ENCODE measurements at regions not wholly inside any gene's neighbourhood (a gene's known extent, or its start where the extent isn't known, plus 50 kb on each side); places are given as distances from the start of the nearest gene placed in this dataset.
"Not testable (repeated sequence)": the region's sequence is repeated elsewhere in the genome, so short reads cannot be mapped to it uniquely, and the experiment has no call there.

- DNase-seq, result no peak
Observed at GRCh38 chr6:6872459-6873344, 235.1 kb upstream of the RREB1 start.

- DNase-seq, result no peak
Observed at GRCh38 chr6:6873778-6874177, 234.0 kb upstream of the RREB1 start.

DNA sequence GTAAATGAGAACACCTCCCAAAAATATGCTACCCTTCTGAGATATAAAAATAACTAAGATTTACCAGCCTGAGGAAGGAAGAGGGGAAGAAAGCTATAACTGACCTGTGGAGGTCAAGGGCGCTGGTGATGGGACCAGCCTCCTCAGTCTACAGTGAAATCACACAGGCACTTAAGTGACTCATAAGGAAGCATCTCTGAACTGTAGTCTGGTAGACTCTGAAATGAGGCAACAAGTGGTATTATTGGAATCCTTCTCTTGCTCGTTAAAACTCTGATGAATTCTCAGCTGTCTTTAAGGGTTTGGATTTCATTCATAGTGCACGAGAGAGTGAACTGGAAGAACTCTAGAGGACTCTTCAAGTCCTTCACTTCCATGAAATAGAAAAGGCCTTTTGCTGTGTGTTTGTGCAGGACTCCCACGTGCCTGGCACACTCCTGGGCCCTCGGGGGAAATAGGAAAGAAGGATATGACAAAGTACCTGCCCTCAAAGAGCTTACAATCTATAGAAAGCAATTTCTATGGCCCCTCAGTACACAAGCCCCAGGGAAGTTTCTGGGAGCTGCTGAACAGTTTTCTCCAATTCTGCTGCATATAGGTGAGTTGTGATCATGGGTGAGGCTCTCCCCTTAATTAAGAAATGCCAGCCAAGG lies 231.8 kb upstream of the RREB1 start:
- peak; percentile 88 for DNase-seq

DNA sequence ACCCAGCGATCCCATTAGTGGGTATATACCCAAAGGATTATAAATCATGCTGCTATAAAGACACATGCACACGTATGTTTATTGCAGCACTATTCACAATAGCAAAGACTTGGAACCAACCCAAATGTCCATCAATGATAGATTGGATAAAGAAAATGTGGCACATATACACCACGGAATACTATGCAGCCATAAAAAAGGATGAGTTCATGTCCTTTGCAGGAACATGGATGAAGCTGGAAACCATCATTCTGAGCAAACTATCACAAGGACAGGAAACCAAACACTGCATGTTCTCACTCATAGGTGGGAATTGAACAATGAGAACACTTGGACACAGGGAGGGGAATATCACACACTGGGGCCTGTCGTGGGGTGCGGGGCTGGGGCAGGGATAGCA lies 230.0 kb upstream of the RREB1 start:
- not testable (repeated sequence) for DNase-seq

GRCh38 chr6:6878887-6879585 lies 228.7 kb upstream of the RREB1 start:
- DNase-seq, result peak; percentile 21

DNA sequence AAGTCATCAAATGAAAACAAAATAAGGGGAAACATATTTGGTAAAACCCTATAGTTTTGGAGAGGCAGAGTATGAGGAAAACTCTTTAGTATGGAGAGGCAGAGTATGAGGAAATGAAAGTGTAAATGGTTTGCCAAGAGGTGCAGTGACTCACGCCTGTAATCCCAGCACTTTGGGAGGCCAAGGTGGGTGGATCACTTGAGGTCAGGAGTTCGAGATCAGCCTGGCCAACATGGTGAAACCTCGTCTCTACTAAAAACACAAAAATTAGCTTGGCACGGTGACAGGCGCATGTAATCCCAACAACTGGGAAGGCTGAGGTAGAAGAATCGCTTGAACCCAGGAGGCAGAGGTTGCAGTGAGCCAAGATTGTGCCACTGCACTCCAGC lies 228.2 kb upstream of the RREB1 start:
- DNase-seq, result peak; percentile 24

DNA sequence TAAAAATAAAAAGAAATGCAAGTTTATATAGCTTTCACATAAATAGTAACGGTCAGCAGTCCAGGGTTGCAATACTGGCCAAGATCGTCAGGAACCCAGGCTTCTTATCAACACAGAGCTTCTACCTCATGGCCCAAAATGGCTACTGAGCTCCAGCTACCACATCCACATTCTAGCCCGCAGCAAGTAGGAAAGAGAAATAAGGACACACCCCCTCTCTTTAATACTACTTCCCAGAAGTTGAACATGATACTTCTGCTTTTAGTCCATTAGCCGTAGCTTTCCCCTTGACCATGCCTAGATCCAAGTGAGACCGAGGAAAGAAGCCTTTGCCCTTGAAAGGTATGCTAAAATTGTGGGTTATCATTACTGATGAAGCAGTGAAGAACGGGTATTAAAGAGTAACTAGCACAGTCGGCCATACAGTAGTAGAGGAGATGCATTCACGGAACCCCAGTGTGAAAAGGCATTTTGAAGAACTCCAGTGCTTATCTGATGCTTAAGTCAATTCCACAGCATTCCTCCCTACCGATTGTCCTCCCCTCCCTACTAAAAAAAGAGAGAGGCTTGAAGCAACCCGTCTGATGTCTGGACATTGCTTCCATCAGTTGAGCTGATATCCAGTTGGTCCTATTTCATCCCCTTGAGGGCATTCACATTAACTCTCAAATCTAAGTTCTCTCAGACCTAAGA lies 226.9 kb upstream of the RREB1 start:
- DNase-seq, result no peak

GRCh38 chr6:6881438-6882225 lies 226.1 kb upstream of the RREB1 start:
- no peak for DNase-seq

GRCh38 chr6:6882592-6882991 lies 225.2 kb upstream of the RREB1 start:
- DNase-seq, result no peak

DNA sequence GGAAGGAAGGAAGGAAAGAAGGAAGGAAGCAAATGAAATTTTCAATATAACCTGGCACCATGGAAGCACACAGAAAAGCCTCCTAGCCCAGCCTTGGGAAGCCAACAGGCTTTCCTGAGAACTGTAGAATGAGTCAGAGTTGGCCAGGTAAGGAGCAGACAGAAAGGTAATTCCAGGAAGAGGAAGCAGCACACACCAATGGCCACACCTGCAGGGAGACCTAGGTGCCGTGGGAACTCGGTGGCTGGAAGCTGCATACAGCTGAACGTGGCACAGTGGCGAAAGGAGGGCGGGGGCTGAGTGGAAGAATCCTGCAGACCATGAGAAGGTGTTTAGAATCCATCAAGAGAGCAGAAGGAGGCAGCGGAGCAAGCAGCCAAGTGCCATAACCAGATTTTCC lies 224.8 kb upstream of the RREB1 start:
- no peak for DNase-seq

- DNase-seq, result peak; percentile 17
Observed at GRCh38 chr6:6884193-6884627, 223.6 kb upstream of the RREB1 start.

DNA sequence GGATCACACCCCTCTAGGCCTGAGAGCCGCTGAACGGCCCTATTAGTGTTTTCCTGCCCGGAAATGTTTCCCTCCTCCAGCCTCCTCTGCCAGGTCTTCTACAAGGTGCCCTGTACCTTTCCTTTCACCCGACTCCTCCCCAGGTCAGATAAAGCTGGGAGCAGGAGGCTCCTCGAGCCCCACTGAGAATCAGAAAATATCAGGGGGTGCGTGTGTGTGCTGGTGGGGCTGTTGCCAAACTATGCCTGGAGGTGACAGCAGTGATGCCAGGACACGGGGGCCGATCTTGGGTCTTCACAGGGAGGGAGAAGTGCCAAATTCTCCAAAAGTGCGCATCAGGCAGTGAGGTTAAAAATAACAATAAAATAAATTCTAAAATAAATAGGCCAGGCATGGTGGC lies 222.8 kb upstream of the RREB1 start:
- no peak for DNase-seq

DNA sequence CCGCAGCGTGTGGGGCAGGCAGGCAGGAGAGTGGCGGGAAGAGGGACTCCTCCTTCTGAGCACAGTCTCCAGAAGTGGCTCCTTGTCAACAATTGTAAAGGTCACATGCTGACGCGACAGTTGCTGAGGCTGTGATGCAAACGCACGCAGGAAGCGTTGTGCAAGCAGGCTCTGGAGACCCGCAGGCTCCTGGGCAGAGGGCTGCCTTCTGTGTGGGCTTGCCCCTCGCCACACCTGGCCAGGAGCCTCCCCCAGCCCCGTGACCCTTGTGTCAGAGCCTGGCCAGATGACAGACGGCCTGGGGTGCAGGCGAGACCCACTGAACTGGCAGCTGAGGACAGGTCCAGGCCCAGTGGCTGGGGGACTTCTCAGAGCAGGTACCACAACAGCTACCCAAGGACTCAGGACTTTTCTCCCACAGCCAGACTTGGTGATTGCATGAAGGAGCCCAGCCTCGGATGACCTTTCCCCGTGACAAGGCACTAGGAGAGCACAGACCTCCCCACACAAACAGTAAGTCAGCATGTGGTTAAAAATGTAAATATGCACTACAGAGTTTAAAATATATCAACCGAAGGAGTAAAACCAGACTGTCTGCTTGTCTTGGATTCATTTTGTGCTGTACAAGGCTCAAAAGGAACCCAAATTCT lies 222.1 kb upstream of the RREB1 start:
- no peak for DNase-seq

DNA sequence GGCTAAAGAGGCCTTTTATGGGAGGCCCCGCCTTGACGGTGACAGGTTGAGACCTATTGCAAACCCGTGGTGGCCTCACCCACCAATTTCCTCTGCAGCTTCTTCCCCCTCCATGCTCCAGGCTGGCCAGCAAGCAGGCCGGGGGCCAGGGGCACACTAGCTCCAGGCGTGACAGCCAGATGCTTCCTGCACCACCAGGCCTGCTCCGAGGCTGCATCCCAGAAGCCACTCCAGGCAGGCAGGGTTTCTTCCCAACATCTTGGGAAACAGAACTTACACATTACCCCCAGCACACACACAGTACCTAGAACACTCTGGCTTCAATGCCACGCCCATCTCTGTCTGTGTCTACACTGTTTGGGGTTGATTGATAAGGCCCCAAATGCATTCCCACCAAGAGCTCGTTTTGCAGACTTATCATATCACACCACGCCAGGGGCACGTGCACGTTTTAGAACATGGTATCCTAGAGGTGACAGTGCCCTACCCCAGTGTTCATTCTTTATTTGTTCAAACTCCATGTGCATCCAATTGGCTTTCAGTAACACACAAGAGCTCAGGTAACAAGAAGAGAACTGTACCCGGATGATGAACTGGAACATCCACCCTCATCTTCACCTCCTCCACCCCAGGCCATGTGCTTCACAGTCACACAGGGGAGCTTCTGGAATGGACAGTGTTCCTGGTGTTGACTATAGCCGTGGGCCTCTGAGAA lies 221.4 kb upstream of the RREB1 start:
- no peak for DNase-seq

- DNase-seq, result no peak
Observed at GRCh38 chr6:6886886-6887285, 220.9 kb upstream of the RREB1 start.

GRCh38 chr6:6889601-6890000 lies 218.2 kb upstream of the RREB1 start:
- DNase-seq, result no peak

GRCh38 chr6:6890400-6890858 lies 217.3 kb upstream of the RREB1 start:
- DNase-seq, result no peak

DNA sequence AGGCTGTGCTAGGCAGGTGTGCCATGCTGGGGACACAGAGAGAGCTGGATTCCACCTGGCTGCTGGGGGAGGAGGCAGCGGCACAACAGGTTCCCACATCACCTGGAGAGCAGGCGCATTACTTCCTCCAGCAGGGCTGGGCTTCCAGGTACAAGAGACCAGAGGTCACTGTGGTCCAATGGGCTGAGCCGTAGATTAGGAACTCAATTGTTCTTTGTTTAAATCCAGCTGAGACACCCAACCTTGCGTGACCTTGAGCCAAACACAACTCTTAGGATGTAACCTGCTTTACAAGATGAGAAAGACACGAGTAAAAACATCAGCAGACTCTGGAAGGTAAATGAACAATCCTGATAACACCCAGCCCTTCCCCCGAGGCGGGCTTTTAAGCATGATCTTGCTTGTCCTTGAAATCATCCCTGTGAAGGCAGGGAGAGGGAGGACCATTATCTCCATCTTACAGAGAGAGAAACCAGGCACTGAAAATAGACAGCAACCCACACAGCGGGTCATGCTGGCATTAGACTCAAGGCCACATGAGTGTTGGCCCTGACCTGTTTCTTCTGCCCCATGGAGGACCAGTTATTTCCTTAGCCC lies 216.5 kb upstream of the RREB1 start:
- DNase-seq, result no peak

DNA sequence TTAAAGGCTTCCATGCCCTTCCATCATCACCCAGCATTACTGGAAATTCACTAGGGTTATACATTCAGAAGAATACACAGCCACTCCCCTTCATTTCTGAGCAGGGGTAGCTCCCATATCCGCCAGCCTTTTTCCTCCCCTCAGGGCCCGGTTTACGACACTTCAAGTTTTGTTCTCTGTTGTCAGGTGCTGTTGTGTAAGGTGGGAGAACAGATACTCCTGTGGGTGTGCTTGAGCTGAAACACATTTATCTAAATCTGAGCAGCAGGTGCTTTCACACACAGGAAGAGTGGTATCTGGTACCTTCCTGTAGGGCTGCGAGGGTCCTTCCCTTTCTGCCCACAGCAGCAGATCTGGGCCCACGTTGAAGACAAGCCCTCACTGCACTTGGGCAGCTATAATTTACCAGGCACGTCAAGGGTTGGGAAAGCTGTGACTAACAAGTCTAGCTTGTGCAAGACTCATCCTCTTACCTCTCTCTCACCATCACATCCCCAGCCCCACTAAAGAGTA lies 215.8 kb upstream of the RREB1 start:
- no peak for DNase-seq

Measured in EL (cell line).